GM23338 (cell line): ENCODE measurements at regions not wholly inside any gene's neighbourhood (a gene's known extent, or its start where the extent isn't known, plus 50 kb on each side); places are given as distances from the start of the nearest gene placed in this dataset.

Source experiments
- ATAC-seq: fragments of 200-7000 bp; cut with Tn5 transposase; 3 replicates; pipeline ENCODE4 v1.9.1; 2020
- DNase-seq: peaks from one replicate; pipeline ENCODE4 v3.0.0-alpha.2; 2015; ENCODE audit warnings: low spot score
- H2AFZ ChIP-seq: fragments of 200-600 bp; sonication (generic); 2 replicates; pipeline ENCODE4 v1.8.0; 2016; ENCODE audit warnings: antibody characterized with exemption, mild to moderate bottlenecking, moderate library complexity
- H3F3A ChIP-seq: fragments of 200-600 bp; sonication (generic); replicated peaks from 2 replicates; pipeline ENCODE4 v1.8.0; 2017; ENCODE audit warnings: antibody characterized with exemption, mixed run types, low read depth
- H3K27ac ChIP-seq: fragments of 200-600 bp; sonication (generic); 2 replicates; pipeline ENCODE4 v1.6.1; 2016; ENCODE audit warnings: low read depth
- H3K27me3 ChIP-seq: fragments of 200-600 bp; sonication (generic); 2 replicates; pipeline ENCODE4 v1.8.0; 2016; ENCODE audit warnings: mild to moderate bottlenecking, mixed run types, moderate library complexity; ENCODE audit not compliant: insufficient read depth
- H3K36me3 ChIP-seq: fragments of 200-600 bp; sonication (generic); 2 replicates; pipeline ENCODE4 v1.8.0; 2016; ENCODE audit warnings: mild to moderate bottlenecking; ENCODE audit not compliant: insufficient read depth
- H3K4me1 ChIP-seq: fragments of 200-600 bp; sonication (generic); 2 replicates; pipeline ENCODE4 v1.8.0; 2016; ENCODE audit warnings: mild to moderate bottlenecking, moderate library complexity; ENCODE audit not compliant: insufficient read depth
- H3K4me2 ChIP-seq: fragments of 200-600 bp; sonication (generic); 2 replicates; pipeline ENCODE4 v1.7.1; 2017; ENCODE audit warnings: mixed run types
- H3K4me3 ChIP-seq: fragments of 200-600 bp; sonication (generic); 2 replicates; pipeline ENCODE4 v1.6.1; 2016; ENCODE audit warnings: mixed run types
- H3K79me2 ChIP-seq: fragments of 200-600 bp; sonication (generic); replicated peaks from 2 replicates; pipeline ENCODE4 v1.8.0; 2017; ENCODE audit warnings: mild to moderate bottlenecking; ENCODE audit not compliant: insufficient read depth
- H3K9me2 ChIP-seq: fragments of 200-600 bp; sonication (generic); 2 replicates; pipeline ENCODE4 v1.8.0; 2017; ENCODE audit not compliant: insufficient read depth
- H4K20me1 ChIP-seq: fragments of 200-600 bp; sonication (generic); replicated peaks from 2 replicates; pipeline ENCODE4 v1.8.0; 2017; ENCODE audit warnings: mild to moderate bottlenecking; ENCODE audit not compliant: insufficient read depth
- H3K27ac Mint-ChIP-seq: 2 replicates; pipeline ENCODE4 v1.8.0; 2020; ENCODE audit warnings: inconsistent platforms, mild to moderate bottlenecking, moderate library complexity, mixed read lengths
- H3K27me3 Mint-ChIP-seq: 3 replicates; pipeline ENCODE4 v1.8.0; 2022; ENCODE audit warnings: low read depth, mild to moderate bottlenecking, moderate library complexity, mixed read lengths, inconsistent platforms; ENCODE audit not compliant: insufficient read depth, poor library complexity
- H3K36me3 Mint-ChIP-seq: 3 replicates; pipeline ENCODE4 v1.8.0; 2021; ENCODE audit warnings: low read depth, mild to moderate bottlenecking, inconsistent platforms, moderate library complexity, mixed read lengths
- H3K4me1 Mint-ChIP-seq: 3 replicates; pipeline ENCODE4 v1.8.0; 2020; ENCODE audit warnings: mild to moderate bottlenecking, inconsistent platforms, mixed read lengths
- H3K4me3 Mint-ChIP-seq: 3 replicates; pipeline ENCODE4 v1.8.0; 2021; ENCODE audit warnings: moderate library complexity, mild to moderate bottlenecking, inconsistent platforms, mixed read lengths
- H3K9me3 Mint-ChIP-seq: 3 replicates; pipeline ENCODE4 v1.8.0; 2020; ENCODE audit warnings: moderate library complexity, mild to moderate bottlenecking, inconsistent platforms, mixed read lengths
- CREB1 ChIP-seq: fragments of 250-450 bp; sonication (Bioruptor Pico); IDR thresholded peaks from 2 replicates; pipeline ENCODE4 v1.5.0; 2020; ENCODE audit warnings: low read depth, mild to moderate bottlenecking, moderate library complexity
- EZH2 ChIP-seq: fragments of 200-600 bp; sonication (generic); IDR thresholded peaks from one replicate; pipeline ENCODE4 v1.8.0; 2017; ENCODE audit warnings: antibody characterized with exemption, mild to moderate bottlenecking, low read depth; ENCODE audit not compliant: unreplicated experiment
- EZH2phosphoT487 ChIP-seq: fragments of 200-600 bp; sonication (generic); IDR thresholded peaks from one replicate; pipeline ENCODE4 v1.8.1; 2018; ENCODE audit warnings: antibody characterized with exemption; ENCODE audit not compliant: unreplicated experiment
- JUNB ChIP-seq: IDR thresholded peaks from one replicate; pipeline ENCODE4 v1.6.1; 2016; ENCODE audit warnings: antibody characterized with exemption; ENCODE audit not compliant: unreplicated experiment
- NANOG ChIP-seq: IDR thresholded peaks from 2 replicates; pipeline ENCODE4 v1.6.1; 2016; ENCODE audit warnings: antibody characterized with exemption, borderline replicate concordance
- POLR2AphosphoS5 ChIP-seq: IDR thresholded peaks from 2 replicates; pipeline ENCODE4 v1.6.1; 2016; ENCODE audit warnings: antibody characterized with exemption, low read depth
- STAT1 ChIP-seq: IDR thresholded peaks from one replicate; pipeline ENCODE4 v1.6.1; 2016; ENCODE audit warnings: antibody characterized with exemption; ENCODE audit not compliant: unreplicated experiment
- ZNF114 ChIP-seq: fragments of 250-450 bp; sonication (Bioruptor Pico); IDR thresholded peaks from 2 replicates; pipeline ENCODE4 v1.5.0; 2020; ENCODE audit warnings: mild to moderate bottlenecking, moderate library complexity
- ZNF331 ChIP-seq: fragments of 250-450 bp; sonication (Bioruptor Pico); IDR thresholded peaks from 2 replicates; pipeline ENCODE4 v1.5.0; 2020; ENCODE audit warnings: low read depth, mild to moderate bottlenecking, moderate library complexity
- TF ChIP-seq, protein P1 (sequence below): IDR thresholded peaks from 2 replicates; pipeline ENCODE4 v1.6.1; 2016; ENCODE audit warnings: antibody characterized with exemption
- TF ChIP-seq, protein P2 (sequence below), 2 experiments: fragments of 200-600 bp in 1 of 2; sonication (generic) in 1 of 2; conservative IDR thresholded peaks; 2 replicates each; pipeline versions ENCODE4 v1.5.1 to v1.6.1; 2016 to 2017; ENCODE audit warnings: antibody characterized with exemption in 2 of 2, low read depth in 2 of 2, mild to moderate bottlenecking in 2 of 2, moderate library complexity in 1 of 2
- TF ChIP-seq, protein P3 (sequence below): fragments of 250-450 bp; sonication (Bioruptor Pico); IDR thresholded peaks from 2 replicates; pipeline ENCODE4 v1.5.0; 2020; ENCODE audit warnings: mild to moderate bottlenecking, moderate library complexity
- TF ChIP-seq, protein P4 (sequence below): IDR thresholded peaks from one replicate; pipeline ENCODE4 v1.6.1; 2018; ENCODE audit warnings: antibody characterized with exemption; ENCODE audit not compliant: unreplicated experiment

DNA sequence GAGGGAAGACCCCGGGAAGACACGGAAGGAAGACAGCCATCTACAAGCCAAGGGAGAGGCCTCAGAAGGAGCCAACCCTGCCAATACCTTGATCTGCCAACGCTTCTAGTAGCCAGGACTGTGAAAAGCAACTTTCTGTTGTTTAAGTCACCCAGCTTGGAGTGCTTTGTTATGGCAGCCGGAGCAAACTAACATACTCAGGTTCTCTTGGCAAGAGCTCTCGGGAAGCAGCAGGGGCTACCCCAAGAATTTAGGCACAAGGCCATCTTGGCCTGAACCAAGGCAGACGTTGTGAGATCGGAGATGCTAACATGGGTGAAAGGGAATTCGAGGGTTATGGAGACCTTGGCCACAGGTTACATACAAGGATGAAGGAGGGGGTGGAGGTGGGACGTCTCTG, 78.6 kb upstream of the KLHL29 start:
- H3K9me2 ChIP-seq: peaks cover 5% of the 10 kb centered on the region; the same call in 1 of the 2 replicates
- no peak overlapping the region for H3K27ac Mint-ChIP-seq
- ATAC-seq: no peak

More for the DNA sequence above, 78.6 kb upstream of the KLHL29 start:
- Histone ChIP-seq H3K4me2 (no peak overlapping the region), H3K27me3 (no peaks in the 10 kb centered on the region), H3K36me3 (no peaks in the 10 kb centered on the region), H3K79me2 (no peaks in the 10 kb centered on the region), H2AFZ (no peak overlapping the region), H3K27ac (no peak overlapping the region), H3K4me3 (no peak overlapping the region), H4K20me1 (no peaks in the 10 kb centered on the region), H3K4me1 (peaks cover 3% of the 10 kb centered on the region; the same call in 1 of the 2 replicates), H3F3A (no peaks in the 10 kb centered on the region)
- TF ChIP-seq, protein P1, sequence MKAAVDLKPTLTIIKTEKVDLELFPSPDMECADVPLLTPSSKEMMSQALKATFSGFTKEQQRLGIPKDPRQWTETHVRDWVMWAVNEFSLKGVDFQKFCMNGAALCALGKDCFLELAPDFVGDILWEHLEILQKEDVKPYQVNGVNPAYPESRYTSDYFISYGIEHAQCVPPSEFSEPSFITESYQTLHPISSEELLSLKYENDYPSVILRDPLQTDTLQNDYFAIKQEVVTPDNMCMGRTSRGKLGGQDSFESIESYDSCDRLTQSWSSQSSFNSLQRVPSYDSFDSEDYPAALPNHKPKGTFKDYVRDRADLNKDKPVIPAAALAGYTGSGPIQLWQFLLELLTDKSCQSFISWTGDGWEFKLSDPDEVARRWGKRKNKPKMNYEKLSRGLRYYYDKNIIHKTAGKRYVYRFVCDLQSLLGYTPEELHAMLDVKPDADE: no peak
- TF ChIP-seq POLR2AphosphoS5 (no peak), ZNF114 (CRISPR knock-in tag) (no peak), JUNB (no peak), CREB1 (CRISPR knock-in tag) (no peak), STAT1 (no peak), EZH2phosphoT487 (no peak), ZNF331 (no peak), EZH2 (no peak), NANOG (no peak)
- TF ChIP-seq, protein P2, sequence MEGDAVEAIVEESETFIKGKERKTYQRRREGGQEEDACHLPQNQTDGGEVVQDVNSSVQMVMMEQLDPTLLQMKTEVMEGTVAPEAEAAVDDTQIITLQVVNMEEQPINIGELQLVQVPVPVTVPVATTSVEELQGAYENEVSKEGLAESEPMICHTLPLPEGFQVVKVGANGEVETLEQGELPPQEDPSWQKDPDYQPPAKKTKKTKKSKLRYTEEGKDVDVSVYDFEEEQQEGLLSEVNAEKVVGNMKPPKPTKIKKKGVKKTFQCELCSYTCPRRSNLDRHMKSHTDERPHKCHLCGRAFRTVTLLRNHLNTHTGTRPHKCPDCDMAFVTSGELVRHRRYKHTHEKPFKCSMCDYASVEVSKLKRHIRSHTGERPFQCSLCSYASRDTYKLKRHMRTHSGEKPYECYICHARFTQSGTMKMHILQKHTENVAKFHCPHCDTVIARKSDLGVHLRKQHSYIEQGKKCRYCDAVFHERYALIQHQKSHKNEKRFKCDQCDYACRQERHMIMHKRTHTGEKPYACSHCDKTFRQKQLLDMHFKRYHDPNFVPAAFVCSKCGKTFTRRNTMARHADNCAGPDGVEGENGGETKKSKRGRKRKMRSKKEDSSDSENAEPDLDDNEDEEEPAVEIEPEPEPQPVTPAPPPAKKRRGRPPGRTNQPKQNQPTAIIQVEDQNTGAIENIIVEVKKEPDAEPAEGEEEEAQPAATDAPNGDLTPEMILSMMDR (conservative IDR thresholded peaks at IDR 0.05; ENCODE audit: low read depth in 2 of 2): no peak
- TF ChIP-seq, protein P3, sequence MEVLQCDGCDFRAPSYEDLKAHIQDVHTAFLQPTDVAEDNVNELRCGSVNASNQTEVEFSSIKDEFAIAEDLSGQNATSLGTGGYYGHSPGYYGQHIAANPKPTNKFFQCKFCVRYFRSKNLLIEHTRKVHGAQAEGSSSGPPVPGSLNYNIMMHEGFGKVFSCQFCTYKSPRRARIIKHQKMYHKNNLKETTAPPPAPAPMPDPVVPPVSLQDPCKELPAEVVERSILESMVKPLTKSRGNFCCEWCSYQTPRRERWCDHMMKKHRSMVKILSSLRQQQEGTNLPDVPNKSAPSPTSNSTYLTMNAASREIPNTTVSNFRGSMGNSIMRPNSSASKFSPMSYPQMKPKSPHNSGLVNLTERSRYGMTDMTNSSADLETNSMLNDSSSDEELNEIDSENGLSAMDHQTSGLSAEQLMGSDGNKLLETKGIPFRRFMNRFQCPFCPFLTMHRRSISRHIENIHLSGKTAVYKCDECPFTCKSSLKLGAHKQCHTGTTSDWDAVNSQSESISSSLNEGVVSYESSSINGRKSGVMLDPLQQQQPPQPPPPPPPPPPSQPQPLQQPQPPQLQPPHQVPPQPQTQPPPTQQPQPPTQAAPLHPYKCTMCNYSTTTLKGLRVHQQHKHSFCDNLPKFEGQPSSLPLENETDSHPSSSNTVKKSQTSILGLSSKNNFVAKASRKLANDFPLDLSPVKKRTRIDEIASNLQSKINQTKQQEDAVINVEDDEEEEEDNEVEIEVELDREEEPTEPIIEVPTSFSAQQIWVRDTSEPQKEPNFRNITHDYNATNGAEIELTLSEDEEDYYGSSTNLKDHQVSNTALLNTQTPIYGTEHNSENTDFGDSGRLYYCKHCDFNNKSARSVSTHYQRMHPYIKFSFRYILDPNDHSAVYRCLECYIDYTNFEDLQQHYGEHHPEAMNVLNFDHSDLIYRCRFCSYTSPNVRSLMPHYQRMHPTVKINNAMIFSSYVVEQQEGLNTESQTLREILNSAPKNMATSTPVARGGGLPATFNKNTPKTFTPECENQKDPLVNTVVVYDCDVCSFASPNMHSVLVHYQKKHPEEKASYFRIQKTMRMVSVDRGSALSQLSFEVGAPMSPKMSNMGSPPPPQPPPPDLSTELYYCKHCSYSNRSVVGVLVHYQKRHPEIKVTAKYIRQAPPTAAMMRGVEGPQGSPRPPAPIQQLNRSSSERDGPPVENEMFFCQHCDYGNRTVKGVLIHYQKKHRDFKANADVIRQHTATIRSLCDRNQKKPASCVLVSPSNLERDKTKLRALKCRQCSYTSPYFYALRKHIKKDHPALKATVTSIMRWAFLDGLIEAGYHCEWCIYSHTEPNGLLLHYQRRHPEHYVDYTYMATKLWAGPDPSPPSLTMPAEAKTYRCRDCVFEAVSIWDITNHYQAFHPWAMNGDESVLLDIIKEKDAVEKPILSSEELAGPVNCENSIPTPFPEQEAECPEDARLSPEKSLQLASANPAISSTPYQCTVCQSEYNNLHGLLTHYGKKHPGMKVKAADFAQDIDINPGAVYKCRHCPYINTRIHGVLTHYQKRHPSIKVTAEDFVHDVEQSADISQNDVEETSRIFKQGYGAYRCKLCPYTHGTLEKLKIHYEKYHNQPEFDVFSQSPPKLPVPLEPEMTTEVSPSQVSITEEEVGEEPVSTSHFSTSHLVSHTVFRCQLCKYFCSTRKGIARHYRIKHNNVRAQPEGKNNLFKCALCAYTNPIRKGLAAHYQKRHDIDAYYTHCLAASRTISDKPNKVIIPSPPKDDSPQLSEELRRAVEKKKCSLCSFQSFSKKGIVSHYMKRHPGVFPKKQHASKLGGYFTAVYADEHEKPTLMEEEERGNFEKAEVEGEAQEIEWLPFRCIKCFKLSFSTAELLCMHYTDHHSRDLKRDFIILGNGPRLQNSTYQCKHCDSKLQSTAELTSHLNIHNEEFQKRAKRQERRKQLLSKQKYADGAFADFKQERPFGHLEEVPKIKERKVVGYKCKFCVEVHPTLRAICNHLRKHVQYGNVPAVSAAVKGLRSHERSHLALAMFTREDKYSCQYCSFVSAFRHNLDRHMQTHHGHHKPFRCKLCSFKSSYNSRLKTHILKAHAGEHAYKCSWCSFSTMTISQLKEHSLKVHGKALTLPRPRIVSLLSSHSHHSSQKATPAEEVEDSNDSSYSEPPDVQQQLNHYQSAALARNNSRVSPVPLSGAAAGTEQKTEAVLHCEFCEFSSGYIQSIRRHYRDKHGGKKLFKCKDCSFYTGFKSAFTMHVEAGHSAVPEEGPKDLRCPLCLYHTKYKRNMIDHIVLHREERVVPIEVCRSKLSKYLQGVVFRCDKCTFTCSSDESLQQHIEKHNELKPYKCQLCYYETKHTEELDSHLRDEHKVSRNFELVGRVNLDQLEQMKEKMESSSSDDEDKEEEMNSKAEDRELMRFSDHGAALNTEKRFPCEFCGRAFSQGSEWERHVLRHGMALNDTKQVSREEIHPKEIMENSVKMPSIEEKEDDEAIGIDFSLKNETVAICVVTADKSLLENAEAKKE (CRISPR knock-in tag): no peak
- TF ChIP-seq, protein P4, sequence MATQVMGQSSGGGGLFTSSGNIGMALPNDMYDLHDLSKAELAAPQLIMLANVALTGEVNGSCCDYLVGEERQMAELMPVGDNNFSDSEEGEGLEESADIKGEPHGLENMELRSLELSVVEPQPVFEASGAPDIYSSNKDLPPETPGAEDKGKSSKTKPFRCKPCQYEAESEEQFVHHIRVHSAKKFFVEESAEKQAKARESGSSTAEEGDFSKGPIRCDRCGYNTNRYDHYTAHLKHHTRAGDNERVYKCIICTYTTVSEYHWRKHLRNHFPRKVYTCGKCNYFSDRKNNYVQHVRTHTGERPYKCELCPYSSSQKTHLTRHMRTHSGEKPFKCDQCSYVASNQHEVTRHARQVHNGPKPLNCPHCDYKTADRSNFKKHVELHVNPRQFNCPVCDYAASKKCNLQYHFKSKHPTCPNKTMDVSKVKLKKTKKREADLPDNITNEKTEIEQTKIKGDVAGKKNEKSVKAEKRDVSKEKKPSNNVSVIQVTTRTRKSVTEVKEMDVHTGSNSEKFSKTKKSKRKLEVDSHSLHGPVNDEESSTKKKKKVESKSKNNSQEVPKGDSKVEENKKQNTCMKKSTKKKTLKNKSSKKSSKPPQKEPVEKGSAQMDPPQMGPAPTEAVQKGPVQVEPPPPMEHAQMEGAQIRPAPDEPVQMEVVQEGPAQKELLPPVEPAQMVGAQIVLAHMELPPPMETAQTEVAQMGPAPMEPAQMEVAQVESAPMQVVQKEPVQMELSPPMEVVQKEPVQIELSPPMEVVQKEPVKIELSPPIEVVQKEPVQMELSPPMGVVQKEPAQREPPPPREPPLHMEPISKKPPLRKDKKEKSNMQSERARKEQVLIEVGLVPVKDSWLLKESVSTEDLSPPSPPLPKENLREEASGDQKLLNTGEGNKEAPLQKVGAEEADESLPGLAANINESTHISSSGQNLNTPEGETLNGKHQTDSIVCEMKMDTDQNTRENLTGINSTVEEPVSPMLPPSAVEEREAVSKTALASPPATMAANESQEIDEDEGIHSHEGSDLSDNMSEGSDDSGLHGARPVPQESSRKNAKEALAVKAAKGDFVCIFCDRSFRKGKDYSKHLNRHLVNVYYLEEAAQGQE: no peak
- no peaks in the 10 kb centered on the region for H3K9me3 Mint-ChIP-seq
- peaks cover 1% of the 10 kb centered on the region for H3K27me3 Mint-ChIP-seq
- no peak overlapping the region for H3K4me3 Mint-ChIP-seq
- DNase-seq: no peak
- no peaks in the 10 kb centered on the region for H3K36me3 Mint-ChIP-seq
- H3K4me1 Mint-ChIP-seq: no peaks in the 10 kb centered on the region; the same call in 2 of the 3 replicates
